ENCODE measurements at regions not wholly inside any gene's neighbourhood (a gene's known extent, or its start where the extent isn't known, plus 50 kb on each side); places are given as distances from the start of the nearest gene placed in this dataset.

- no peak for TF ChIP-seq POLR2A (IDR thresholded peaks at IDR 0.05)
- peak; percentile 75 to 97 (median 82) for TF ChIP-seq CTCF (IDR thresholded peaks at IDR 0.05)
- H3K27ac ChIP-seq, result no peak overlapping the region
- no peaks in the 10 kb centered on the region for H3K27me3 ChIP-seq
- H3K4me1 ChIP-seq (replicated peaks in 1 of 2), result no peaks in the 10 kb centered on the region
- WGBS, 4 donors, result 26 to 31% (median 28%) methylated on average over 5 of the region's 5 CpGs
- no peaks in the 10 kb centered on the region for H3K9me3 ChIP-seq (replicated peaks in 1 of 3)
- intact Hi-C loops (cut with DNase I), result no loop called here
- DNase-seq, result peak; percentile 33 to 80 (median 63)
- no peaks in the 10 kb centered on the region for H3K36me3 ChIP-seq (replicated peaks in 1 of 2)
- H3K4me3 ChIP-seq, result no peak overlapping the region
Measured at GRCh38 chr1:239976130-239976968, 115.3 kb upstream of the FMN2 start.

- no peaks in the 10 kb centered on the region for H3K4me1 ChIP-seq (replicated peaks in 1 of 2)
- 73 to 87% (median 82%) methylated on average over 6 of the region's 6 CpGs for WGBS, 4 donors
- no peak overlapping the region for H3K27ac ChIP-seq
- no peak overlapping the region for H3K4me3 ChIP-seq
- intact Hi-C loops (cut with DNase I), result no loop called here
- no peaks in the 10 kb centered on the region for H3K9me3 ChIP-seq (replicated peaks in 1 of 3)
- TF ChIP-seq CTCF (IDR thresholded peaks at IDR 0.05) (no peak), POLR2A (IDR thresholded peaks at IDR 0.05) (no peak)
- DNase-seq, result no peak
- H3K27me3 ChIP-seq, result no peaks in the 10 kb centered on the region
- no peaks in the 10 kb centered on the region for H3K36me3 ChIP-seq (replicated peaks in 1 of 2)
Measured at GRCh38 chr1:239977416-239977815, 114.3 kb upstream of the FMN2 start.

- H3K4me1 ChIP-seq (replicated peaks in 1 of 2), result no peaks in the 10 kb centered on the region
- H3K36me3 ChIP-seq (replicated peaks in 1 of 2), result no peaks in the 10 kb centered on the region
- 50 to 70% (median 69%) methylated on average over 4 of the region's 4 CpGs for WGBS, 4 donors
- no peak overlapping the region for H3K4me3 ChIP-seq
- TF ChIP-seq POLR2A (IDR thresholded peaks at IDR 0.05) (no peak), CTCF (IDR thresholded peaks at IDR 0.05) (no peak)
- no peak overlapping the region for H3K27ac ChIP-seq
- H3K9me3 ChIP-seq (replicated peaks in 1 of 3), result no peaks in the 10 kb centered on the region
- H3K27me3 ChIP-seq, result no peaks in the 10 kb centered on the region
- DNase-seq, result no peak
- intact Hi-C loops (cut with DNase I), result no loop called here
Measured at GRCh38 chr1:239979456-239979855, 112.2 kb upstream of the FMN2 start.

DNA sequence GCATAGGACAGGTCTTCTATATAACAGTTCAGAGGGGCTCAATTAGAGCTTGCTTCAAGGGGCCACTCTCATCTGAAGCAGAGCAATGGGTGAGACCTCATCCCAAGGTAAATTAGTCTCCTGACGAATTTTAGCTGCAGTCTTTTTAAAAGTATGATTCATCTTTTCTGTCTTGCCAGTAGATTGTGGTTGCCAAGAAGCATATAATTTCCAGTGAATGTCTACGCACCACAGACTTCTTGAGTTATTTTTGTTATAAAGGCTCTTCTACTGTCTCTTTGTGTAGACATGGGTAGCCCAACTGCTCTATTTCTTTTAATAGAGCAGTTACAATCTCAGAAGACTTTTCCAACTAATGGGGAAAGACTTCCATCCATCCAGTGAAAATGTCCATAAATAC is 108.9 kb upstream of the FMN2 start:
- DNase-seq, result no peak
- Histone ChIP-seq H3K36me3 (replicated peaks in 1 of 2) (peaks cover 0 to 2% of the 10 kb centered on the region in 2 donors), H3K4me3 (no peak overlapping the region), H3K4me1 (replicated peaks in 1 of 2) (no peaks in the 10 kb centered on the region), H3K9me3 (replicated peaks in 1 of 3) (no peaks in the 10 kb centered on the region), H3K27ac (no peak overlapping the region), H3K27me3 (no peaks in the 10 kb centered on the region)
- intact Hi-C loops (cut with DNase I), result loop anchor here in 1 of 2 donors (5.0 kb wide), 1 partner anchor 35 kb away; no protein-coding TSS in a partner anchor
- WGBS, 4 donors, result 44 to 57% (median 51%) methylated on average over 2 of the region's 2 CpGs
- TF ChIP-seq POLR2A (IDR thresholded peaks at IDR 0.05), result no peak
- no peak for TF ChIP-seq CTCF (IDR thresholded peaks at IDR 0.05)
